GM12878 (cell line): ENCODE measurements at regions not wholly inside any gene's neighbourhood (a gene's known extent, or its start where the extent isn't known, plus 50 kb on each side); places are given as distances from the start of the nearest gene placed in this dataset.

Source experiments
- ATAC-seq: fragments of 200-7000 bp; cut with Tn5 transposase; 3 replicates; pipeline ENCODE4 v1.9.1; 2020; ENCODE audit warnings: mild to moderate bottlenecking, moderate library complexity
- BruUV-seq: library from RNA; stranded (reverse); fragments of 400-500 nt; replicated peaks from 2 replicates; lab custom pipeline; 2021; lab: Mats Ljungman, UMichigan
- CTCF ChIA-PET: fragments of 300-600 bp; sonication (Branson Sonifier 250); formaldehyde crosslinking; extraction: SDS; loops from one replicate; lab custom pipeline; 2021; ENCODE audit warnings: inconsistent platforms; lab: Yijun Ruan, JAX
- POLR2A ChIA-PET: fragments of 350-600 bp; formaldehyde crosslinking; extraction: SDS; loops from one replicate; lab custom pipeline; 2021; ENCODE audit warnings: inconsistent platforms; lab: Charles Lee
- RAD21 ChIA-PET: fragments of 300-600 bp; sonication (Branson Sonifier 250); formaldehyde crosslinking; loops from one replicate; lab custom pipeline; 2023; ENCODE audit warnings: antibody characterized with exemption; ENCODE audit not compliant: unreplicated experiment; lab: Charles Lee
- SMC1A ChIA-PET: fragments of 300-600 bp; sonication (Branson Sonifier 250); formaldehyde crosslinking; loops from one replicate; lab custom pipeline; 2023; ENCODE audit not compliant: unreplicated experiment, uncharacterized antibody; lab: Charles Lee
- DNase-seq: peaks from one replicate; pipeline ENCODE4 v3.0.0-alpha.2; 2011; ENCODE audit warnings: low read depth, low spot score
- FAIRE-seq: peaks from 3 replicates; lab custom pipeline; 2011; peaks lifted over from hg19 to GRCh38; lab: Jason Lieb, UNC
- H2AFZ ChIP-seq: 2 replicates; pipeline ENCODE4 v1.6.0; 2011; ENCODE audit warnings: low read depth, low read length, control low read depth; ENCODE audit not compliant: control insufficient read depth
- H3K27ac ChIP-seq: 2 replicates; pipeline ENCODE4 v1.5.1; 2011; ENCODE audit warnings: control low read depth; ENCODE audit not compliant: control insufficient read depth, insufficient read depth
- H3K27me3 ChIP-seq, 2 experiments: replicated peaks in 1 of 2; 2 replicates each; pipeline versions ENCODE4 v1.6.0 to v1.6.1; 2011; ENCODE audit warnings: low read length in 1 of 2; ENCODE audit not compliant: control insufficient read depth in 2 of 2, insufficient read depth in 2 of 2
- H3K36me3 ChIP-seq, 2 experiments: 2 replicates each; pipeline ENCODE4 v1.5.1; 2011; ENCODE audit warnings: low read length in 1 of 2; ENCODE audit not compliant: control insufficient read depth in 2 of 2, insufficient read depth in 2 of 2
- H3K4me1 ChIP-seq: 2 replicates; pipeline ENCODE4 v1.6.1; 2011; ENCODE audit warnings: mild to moderate bottlenecking, low read length, moderate library complexity, mixed read lengths; ENCODE audit not compliant: control insufficient read depth, insufficient read depth
- H3K4me2 ChIP-seq: 2 replicates; pipeline ENCODE4 v1.6.0; 2011; ENCODE audit warnings: control low read depth; ENCODE audit not compliant: control insufficient read depth, insufficient read depth
- H3K4me3 ChIP-seq: fragments of 200-600 bp; sonication (generic); 2 replicates; pipeline ENCODE4 v1.5.1; 2016
- H3K79me2 ChIP-seq: 2 replicates; pipeline ENCODE4 v1.6.0; 2011; ENCODE audit warnings: low read length; ENCODE audit not compliant: control insufficient read depth, insufficient read depth
- H3K9ac ChIP-seq: 2 replicates; pipeline ENCODE4 v1.8.0; 2011; ENCODE audit warnings: low read length, control low read depth, mixed read lengths; ENCODE audit not compliant: control insufficient read depth, insufficient read depth
- H3K9me3 ChIP-seq: replicated peaks from 3 replicates; pipeline ENCODE4 v1.5.1; 2011; ENCODE audit warnings: mild to moderate bottlenecking, low read length; ENCODE audit not compliant: control insufficient read depth, insufficient read depth
- H4K20me1 ChIP-seq: 2 replicates; pipeline ENCODE4 v1.6.0; 2011; ENCODE audit not compliant: control insufficient read depth, insufficient read depth
- CHD2 ChIP-seq: IDR thresholded peaks from 2 replicates; pipeline ENCODE4 v1.6.1; 2011; ENCODE audit warnings: low read depth, low read length, improper control_type of control experiment, borderline replicate concordance
- EGR1 ChIP-seq, 2 experiments: IDR thresholded peaks; 1 replicate in 1 of 2; 2 replicates in 1 of 2; pipeline ENCODE4 v1.6.1; 2011 to 2012; ENCODE audit warnings: low read depth in 2 of 2, low read length in 2 of 2, borderline replicate concordance in 1 of 2, mild to moderate bottlenecking in 1 of 2, moderate library complexity in 1 of 2
- EZH2 ChIP-seq: IDR thresholded peaks from 2 replicates; pipeline ENCODE4 v1.6.1; 2012; ENCODE audit warnings: low read depth, mild to moderate bottlenecking, control low read depth, inconsistent platforms, low read length, borderline replicate concordance; ENCODE audit not compliant: control insufficient read depth
- FOS ChIP-seq: IDR thresholded peaks from 3 replicates; pipeline ENCODE4 v1.6.1; 2011; ENCODE audit warnings: borderline replicate concordance; ENCODE audit not compliant: insufficient read length; ENCODE audit errors: extremely low read depth
- NFIC ChIP-seq: IDR thresholded peaks from 2 replicates; pipeline ENCODE4 v1.6.1; 2012; ENCODE audit warnings: low read depth, mild to moderate bottlenecking, inconsistent platforms, low read length, moderate library complexity
- SP1 ChIP-seq: IDR thresholded peaks from one replicate; pipeline ENCODE4 v1.6.1; 2011; ENCODE audit warnings: low read depth, low read length
- SREBF1 ChIP-seq: IDR thresholded peaks from 2 replicates; pipeline ENCODE4 v1.6.1; 2012; ENCODE audit warnings: mild to moderate bottlenecking, low read length
- ZBTB40 ChIP-seq: fragments of 450-650 bp; IDR thresholded peaks from 2 replicates; pipeline ENCODE4 v1.6.1; 2016; ENCODE audit warnings: mild to moderate bottlenecking, moderate library complexity, borderline replicate concordance
- WGBS: methylation state at CpG from one replicate; pipeline ENCODE4 v1.1.6; 2016; ENCODE audit warnings: low lambda C conversion rate; ENCODE audit not compliant: insufficient replicate concordance, insufficient coverage; ENCODE audit errors: missing lambda C conversion rate; 5-methylcytosine and 5-hydroxymethylcytosine counted together
- in situ Hi-C: fragments of 300-500 bp; cut with MboI; formaldehyde crosslinking; loops from 9 replicates; pipeline ENCODE4 v1.14.3; 2018; ENCODE audit warnings: mixed read lengths
- intact Hi-C: fragments of 100-400 bp; cut with micrococcal nuclease; formaldehyde crosslinking; loops from one replicate; pipeline ENCODE4 v1.14.2; 2022; ENCODE audit not compliant: unreplicated experiment

GRCh38 chr11:15764326-15764725 is 592.0 kb downstream of the SOX6 start (continued):
- TF ChIP-seq ZBTB40, result no peak
- TF ChIP-seq EGR1 (IDR thresholded peaks at IDR 0.05; ENCODE audit: borderline replicate concordance in 1 of 2, low read depth in 2 of 2, low read length in 2 of 2), result no peak
- TF ChIP-seq FOS, result no peak
- TF ChIP-seq CHD2, result no peak

- FAIRE-seq (no peak), DNase-seq (no peak), ATAC-seq (no peak)
- Histone ChIP-seq H3K9ac (no peak overlapping the region), H3K9me3 (no peaks in the 10 kb centered on the region), H3K4me3 (no peak overlapping the region), H4K20me1 (no peaks in the 10 kb centered on the region), H3K27ac (no peak overlapping the region), H3K79me2 (no peaks in the 10 kb centered on the region), H3K4me1 (no peaks in the 10 kb centered on the region), H3K36me3 (no peaks in the 10 kb centered on the region), H2AFZ (no peak overlapping the region), H3K27me3 (no peaks in the 10 kb centered on the region), H3K4me2 (no peak overlapping the region)
- TF ChIP-seq EZH2 (no peak), SREBF1 (no peak), NFIC (no peak), SP1 (no peak)
- WGBS, result 0% methylated on average over 1 of the region's 1 CpG
- ChIA-PET POLR2A (no interaction called here), RAD21 (no interaction called here), CTCF (interaction anchor here (1.0 to 1.4 kb wide), 3 partner anchors 14 to 115 kb away, joined by 3 to 5 read pairs (median 4); no protein-coding TSS in a partner anchor), SMC1A (interaction anchor here (1.4 to 2.0 kb wide), 5 partner anchors 9 to 53 kb away, joined by 4 to 5 read pairs (median 5); no protein-coding TSS in a partner anchor)
- intact Hi-C loops (no loop called here), in situ Hi-C loops (no loop called here)
- BruUV-seq, result no TSS peak
Measured at GRCh38 chr11:15764948-15765347, 591.4 kb downstream of the SOX6 start.
